Esophagus muscularis mucosa (tissue), 4 donors: ENCODE measurements at regions not wholly inside any gene's neighbourhood (a gene's known extent, or its start where the extent isn't known, plus 50 kb on each side); places are given as distances from the start of the nearest gene placed in this dataset.
"Not testable (repeated sequence)": the region's sequence is repeated elsewhere in the genome, so short reads cannot be mapped to it uniquely, and the experiment has no call there.

Source experiments
- EP300 ChIP-seq: sonication (generic); formaldehyde crosslinking; IDR thresholded peaks from one replicate; pipeline ENCODE4 v1.6.1; 2017; ENCODE audit warnings: antibody characterized with exemption
- POLR2AphosphoS5 ChIP-seq, 2 donors: sonication (generic); formaldehyde crosslinking; IDR thresholded peaks; one replicate each; pipeline ENCODE4 v1.6.1; 2017; ENCODE audit warnings: antibody characterized with exemption in 2 of 2
- TF ChIP-seq, protein P1 (sequence below), 3 experiments: fragments of 200-600 bp in 2 of 3; fragments of 450-650 bp in 1 of 3; sonication (generic) in 2 of 3; IDR thresholded peaks; one replicate each; pipeline ENCODE4 v1.5.1; 2017 to 2019; ENCODE audit warnings: antibody characterized with exemption in 3 of 3, mild to moderate bottlenecking in 2 of 3, moderate library complexity in 1 of 3

DNA sequence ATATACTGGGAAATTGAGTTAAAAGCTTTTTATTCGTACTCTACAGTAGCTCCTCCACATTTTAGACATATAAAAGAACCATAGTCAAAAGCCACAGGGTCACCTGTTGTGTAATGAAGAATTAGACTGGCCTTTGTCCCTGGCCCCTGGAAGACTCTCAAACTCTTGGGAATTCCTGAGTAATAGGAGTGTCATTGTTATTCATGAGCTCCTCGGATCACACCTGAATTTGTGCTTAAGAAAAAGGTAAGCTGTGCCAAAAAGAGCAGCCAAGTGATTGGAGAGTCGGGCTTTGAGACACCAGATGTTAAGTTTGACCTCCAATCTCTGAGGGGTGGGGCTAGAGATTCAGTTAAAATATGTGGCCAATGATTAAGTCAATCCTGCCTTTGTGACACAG lies 405.8 kb upstream of the ANKRD20A1 start:
- TF ChIP-seq EP300; POLR2AphosphoS5 (IDR thresholded peaks at IDR 0.05): not testable (repeated sequence)
- TF ChIP-seq, protein P1, sequence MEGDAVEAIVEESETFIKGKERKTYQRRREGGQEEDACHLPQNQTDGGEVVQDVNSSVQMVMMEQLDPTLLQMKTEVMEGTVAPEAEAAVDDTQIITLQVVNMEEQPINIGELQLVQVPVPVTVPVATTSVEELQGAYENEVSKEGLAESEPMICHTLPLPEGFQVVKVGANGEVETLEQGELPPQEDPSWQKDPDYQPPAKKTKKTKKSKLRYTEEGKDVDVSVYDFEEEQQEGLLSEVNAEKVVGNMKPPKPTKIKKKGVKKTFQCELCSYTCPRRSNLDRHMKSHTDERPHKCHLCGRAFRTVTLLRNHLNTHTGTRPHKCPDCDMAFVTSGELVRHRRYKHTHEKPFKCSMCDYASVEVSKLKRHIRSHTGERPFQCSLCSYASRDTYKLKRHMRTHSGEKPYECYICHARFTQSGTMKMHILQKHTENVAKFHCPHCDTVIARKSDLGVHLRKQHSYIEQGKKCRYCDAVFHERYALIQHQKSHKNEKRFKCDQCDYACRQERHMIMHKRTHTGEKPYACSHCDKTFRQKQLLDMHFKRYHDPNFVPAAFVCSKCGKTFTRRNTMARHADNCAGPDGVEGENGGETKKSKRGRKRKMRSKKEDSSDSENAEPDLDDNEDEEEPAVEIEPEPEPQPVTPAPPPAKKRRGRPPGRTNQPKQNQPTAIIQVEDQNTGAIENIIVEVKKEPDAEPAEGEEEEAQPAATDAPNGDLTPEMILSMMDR (IDR thresholded peaks at IDR 0.05) = not testable (repeated sequence)
